GM19395 (cell line): ENCODE measurements at regions not wholly inside any gene's neighbourhood (a gene's known extent, or its start where the extent isn't known, plus 50 kb on each side); places are given as distances from the start of the nearest gene placed in this dataset.

ENCODE experiments used
- ATAC-seq: cut with Tn5 transposase; IDR thresholded peaks from one replicate; pipeline ENCODE4 v1.9.1; 2021; ENCODE audit warnings: mild to moderate bottlenecking, moderate library complexity; ENCODE audit not compliant: unreplicated experiment

- ATAC-seq = no peak
Measured at GRCh38 chr9:20125727-20126126, 336.9 kb upstream of the SLC24A2 start.

GRCh38 chr9:20119566-20119965 is 330.7 kb upstream of the SLC24A2 start:
- no peak for ATAC-seq

- ATAC-seq = no peak
Measured at GRCh38 chr9:20117986-20118385, 329.1 kb upstream of the SLC24A2 start.

GRCh38 chr9:20117482-20117881 is 328.6 kb upstream of the SLC24A2 start:
- ATAC-seq = no peak

GRCh38 chr9:20114974-20115373 is 326.1 kb upstream of the SLC24A2 start:
- ATAC-seq = no peak

- ATAC-seq = no peak
Measured at GRCh38 chr9:20112205-20112783, 323.5 kb upstream of the SLC24A2 start.

- ATAC-seq = no peak
Measured at GRCh38 chr9:20111173-20111843, 322.5 kb upstream of the SLC24A2 start.

GRCh38 chr9:20095430-20096092 is 306.7 kb upstream of the SLC24A2 start:
- no peak for ATAC-seq

GRCh38 chr9:20092561-20092960 is 303.7 kb upstream of the SLC24A2 start:
- ATAC-seq = no peak

- no peak for ATAC-seq
Measured at GRCh38 chr9:20087481-20087880, 298.6 kb upstream of the SLC24A2 start.

GRCh38 chr9:20085842-20086241 is 297.0 kb upstream of the SLC24A2 start:
- no peak for ATAC-seq

- ATAC-seq = no peak
Measured at GRCh38 chr9:20084125-20084524, 295.3 kb upstream of the SLC24A2 start.

- no peak for ATAC-seq
Measured at GRCh38 chr9:20083390-20083789, 294.6 kb upstream of the SLC24A2 start.

- ATAC-seq = no peak
Measured at GRCh38 chr9:20082831-20083230, 294.0 kb upstream of the SLC24A2 start.

- ATAC-seq = no peak
Measured at GRCh38 chr9:20082406-20082805, 293.6 kb upstream of the SLC24A2 start.

GRCh38 chr9:20078246-20078645 is 289.4 kb upstream of the SLC24A2 start:
- ATAC-seq = no peak

- ATAC-seq = no peak
Measured at GRCh38 chr9:20074291-20074690, 285.5 kb upstream of the SLC24A2 start.

GRCh38 chr9:20070336-20070735 is 281.5 kb upstream of the SLC24A2 start:
- ATAC-seq = no peak

GRCh38 chr9:20065796-20066700 is 277.2 kb upstream of the SLC24A2 start:
- no peak for ATAC-seq

- ATAC-seq = no peak
Measured at GRCh38 chr9:20065046-20065445, 276.2 kb upstream of the SLC24A2 start.

GRCh38 chr9:20054734-20055133 is 265.9 kb upstream of the SLC24A2 start:
- no peak for ATAC-seq
